ENCODE measurements at regions not wholly inside any gene's neighbourhood (a gene's known extent, or its start where the extent isn't known, plus 50 kb on each side); places are given as distances from the start of the nearest gene placed in this dataset.

- TF ChIP-seq CTCF (IDR thresholded peaks at IDR 0.05) = no peak
- TF ChIP-seq EZH2phosphoT487 (IDR thresholded peaks at IDR 0.05) = no peak
Measured at GRCh38 chr4:81665649-81666048, 193.9 kb upstream of the RASGEF1B start.

All from neural progenitor cell (in vitro differentiated cells).